Cardiac muscle cell (in vitro differentiated cells and primary cell): ENCODE measurements at regions not wholly inside any gene's neighbourhood (a gene's known extent, or its start where the extent isn't known, plus 50 kb on each side); places are given as distances from the start of the nearest gene placed in this dataset.

Experiments
- DNase-seq, 2 donors: peaks; one replicate each; pipeline versions ENCODE4 v3.0.0 to v3.0.0-alpha.2; 2010 to 2017; ENCODE audit warnings: low read depth in 1 of 2, low spot score in 1 of 2
- H3K27ac ChIP-seq: fragments of 200-600 bp; sonication (generic); 2 replicates; pipeline ENCODE4 v1.5.1; 2016
- H3K27me3 ChIP-seq: fragments of 200-600 bp; sonication (generic); 2 replicates; pipeline ENCODE4 v1.6.0; 2016; ENCODE audit warnings: control low read depth
- H3K36me3 ChIP-seq: fragments of 200-600 bp; sonication (generic); 2 replicates; pipeline ENCODE4 v1.5.1; 2016; ENCODE audit warnings: control low read depth
- H3K4me1 ChIP-seq: fragments of 200-600 bp; sonication (generic); 2 replicates; pipeline ENCODE4 v1.8.1; 2017; ENCODE audit warnings: low read depth, mild to moderate bottlenecking, mixed run types
- H3K4me3 ChIP-seq: fragments of 200-600 bp; sonication (generic); 2 replicates; pipeline ENCODE4 v1.5.1; 2016; ENCODE audit warnings: mild to moderate bottlenecking
- H3K9me3 ChIP-seq: fragments of 200-600 bp; sonication (generic); 2 replicates; pipeline ENCODE4 v1.5.1; 2017; ENCODE audit warnings: low read depth, mild to moderate bottlenecking, control low read depth
- CTCF ChIP-seq: IDR thresholded peaks from 2 replicates; pipeline ENCODE4 v1.5.1; 2012; ENCODE audit warnings: low read depth, mild to moderate bottlenecking, low read length

- Histone ChIP-seq H3K27me3 (no peaks in the 10 kb centered on the region), H3K4me1 (peaks cover 9% of the 10 kb centered on the region), H3K9me3 (no peaks in the 10 kb centered on the region), H3K4me3 (no peak overlapping the region), H3K36me3 (no peaks in the 10 kb centered on the region), H3K27ac (no peak overlapping the region)
- no peak for DNase-seq
- no peak for TF ChIP-seq CTCF
Observed at GRCh38 chr1:118243269-118243668, 58.2 kb upstream of the SPAG17 start.
